ENCODE measurements at regions not wholly inside any gene's neighbourhood (a gene's known extent, or its start where the extent isn't known, plus 50 kb on each side); places are given as distances from the start of the nearest gene placed in this dataset.

DNA sequence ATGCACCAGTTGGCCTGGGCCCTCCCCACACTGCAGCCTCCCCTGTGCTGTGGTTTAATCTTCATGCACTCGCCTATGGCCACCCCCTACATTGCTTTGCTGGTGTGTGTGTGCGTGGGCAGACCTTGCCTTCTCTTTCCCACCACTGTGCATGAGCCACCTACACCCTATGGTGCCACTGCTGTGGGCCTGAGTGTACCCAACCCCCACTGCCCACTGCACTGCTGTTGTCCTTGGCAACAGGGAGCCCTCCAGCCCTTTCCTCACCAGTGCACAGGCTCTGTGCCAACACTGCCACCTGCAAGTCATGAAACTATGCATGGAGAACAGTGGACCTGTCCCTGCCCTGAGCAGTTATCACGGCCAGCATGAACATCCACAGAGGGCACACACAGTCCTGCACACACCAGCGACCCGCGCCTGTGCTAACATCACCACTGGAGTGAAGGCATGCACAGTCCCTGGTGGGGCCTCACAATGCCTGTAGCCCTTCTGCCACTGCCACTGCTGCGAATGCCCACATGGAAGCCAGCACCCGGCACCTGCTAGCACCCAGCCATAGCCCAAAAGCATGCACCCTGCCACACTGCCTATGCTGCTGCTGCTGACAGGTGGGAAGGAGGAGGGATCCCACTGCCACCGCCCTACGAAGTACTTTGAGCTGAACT lies 237.8 kb upstream of the ARSJ start:
- H3K27ac ChIP-seq, result no peak overlapping the region
- no peak for TF ChIP-seq ZFX (IDR thresholded peaks at IDR 0.05)
- TF ChIP-seq, protein P1, sequence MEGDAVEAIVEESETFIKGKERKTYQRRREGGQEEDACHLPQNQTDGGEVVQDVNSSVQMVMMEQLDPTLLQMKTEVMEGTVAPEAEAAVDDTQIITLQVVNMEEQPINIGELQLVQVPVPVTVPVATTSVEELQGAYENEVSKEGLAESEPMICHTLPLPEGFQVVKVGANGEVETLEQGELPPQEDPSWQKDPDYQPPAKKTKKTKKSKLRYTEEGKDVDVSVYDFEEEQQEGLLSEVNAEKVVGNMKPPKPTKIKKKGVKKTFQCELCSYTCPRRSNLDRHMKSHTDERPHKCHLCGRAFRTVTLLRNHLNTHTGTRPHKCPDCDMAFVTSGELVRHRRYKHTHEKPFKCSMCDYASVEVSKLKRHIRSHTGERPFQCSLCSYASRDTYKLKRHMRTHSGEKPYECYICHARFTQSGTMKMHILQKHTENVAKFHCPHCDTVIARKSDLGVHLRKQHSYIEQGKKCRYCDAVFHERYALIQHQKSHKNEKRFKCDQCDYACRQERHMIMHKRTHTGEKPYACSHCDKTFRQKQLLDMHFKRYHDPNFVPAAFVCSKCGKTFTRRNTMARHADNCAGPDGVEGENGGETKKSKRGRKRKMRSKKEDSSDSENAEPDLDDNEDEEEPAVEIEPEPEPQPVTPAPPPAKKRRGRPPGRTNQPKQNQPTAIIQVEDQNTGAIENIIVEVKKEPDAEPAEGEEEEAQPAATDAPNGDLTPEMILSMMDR (conservative IDR thresholded peaks at IDR 0.05), result no peak

DNA sequence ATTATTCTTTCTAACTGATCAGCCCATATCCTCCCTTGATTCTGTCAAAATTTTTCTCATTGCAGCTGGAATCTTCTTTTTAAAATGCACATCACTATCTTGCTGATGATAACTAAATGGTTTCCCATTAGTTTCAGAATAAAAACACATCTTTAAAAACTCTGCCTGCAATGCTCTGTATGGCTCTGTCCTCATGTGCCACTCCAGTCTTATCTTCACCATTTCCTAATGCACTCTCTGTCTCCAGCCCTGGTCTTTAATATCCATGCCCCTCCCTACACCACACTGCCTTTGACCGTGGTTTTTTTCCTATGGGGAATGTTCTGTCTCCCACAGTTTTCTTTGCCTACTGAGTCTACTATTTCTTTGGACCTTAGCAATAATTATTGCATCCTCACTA lies 244.1 kb upstream of the ARSJ start:
- TF ChIP-seq, protein P1 (conservative IDR thresholded peaks at IDR 0.05), result no peak
- TF ChIP-seq ZFX (IDR thresholded peaks at IDR 0.05), result no peak
- no peak overlapping the region for H3K27ac ChIP-seq

DNA sequence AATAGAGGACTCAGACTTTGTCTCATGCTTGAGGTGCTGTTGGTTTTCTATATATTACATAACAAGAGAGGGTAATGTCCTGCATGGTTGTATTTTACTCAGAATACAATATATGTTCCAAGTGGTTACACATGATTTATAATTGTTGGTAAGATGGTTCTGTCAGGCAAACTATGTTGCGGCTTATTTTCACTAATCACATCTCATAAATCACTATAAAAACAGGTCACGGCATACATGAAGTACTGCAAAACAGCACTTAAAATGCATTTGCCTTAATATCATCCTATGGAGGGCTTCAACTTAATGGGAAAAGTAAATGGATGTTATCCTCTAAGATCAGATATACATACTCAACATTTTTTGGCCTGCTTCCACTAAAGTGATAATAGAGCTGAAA lies 246.0 kb upstream of the ARSJ start:
- TF ChIP-seq, protein P1 (conservative IDR thresholded peaks at IDR 0.05), result no peak
- TF ChIP-seq ZFX (IDR thresholded peaks at IDR 0.05), result no peak
- H3K27ac ChIP-seq, result no peak overlapping the region

DNA sequence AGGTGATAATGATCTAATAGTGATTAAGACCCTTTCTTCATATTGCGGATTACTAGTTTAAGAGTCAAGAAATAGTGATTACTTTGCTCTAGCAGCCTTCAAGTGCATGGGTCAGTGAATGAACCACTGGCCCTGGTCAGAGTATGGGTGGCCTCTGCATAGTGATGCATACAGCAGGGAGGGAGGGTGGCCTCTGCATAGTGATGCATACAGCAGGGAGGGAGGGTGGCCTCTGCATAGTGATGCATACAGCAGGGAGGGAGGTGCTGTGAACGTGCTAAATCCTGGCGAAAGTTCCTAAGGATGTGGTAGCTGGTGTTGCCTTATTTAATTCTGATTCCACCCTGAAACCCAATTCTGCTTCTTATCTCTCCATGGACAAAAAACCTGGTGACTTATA lies 246.7 kb upstream of the ARSJ start:
- TF ChIP-seq ZFX (IDR thresholded peaks at IDR 0.05), result no peak
- TF ChIP-seq, protein P1 (conservative IDR thresholded peaks at IDR 0.05), result no peak
- no peak overlapping the region for H3K27ac ChIP-seq

DNA sequence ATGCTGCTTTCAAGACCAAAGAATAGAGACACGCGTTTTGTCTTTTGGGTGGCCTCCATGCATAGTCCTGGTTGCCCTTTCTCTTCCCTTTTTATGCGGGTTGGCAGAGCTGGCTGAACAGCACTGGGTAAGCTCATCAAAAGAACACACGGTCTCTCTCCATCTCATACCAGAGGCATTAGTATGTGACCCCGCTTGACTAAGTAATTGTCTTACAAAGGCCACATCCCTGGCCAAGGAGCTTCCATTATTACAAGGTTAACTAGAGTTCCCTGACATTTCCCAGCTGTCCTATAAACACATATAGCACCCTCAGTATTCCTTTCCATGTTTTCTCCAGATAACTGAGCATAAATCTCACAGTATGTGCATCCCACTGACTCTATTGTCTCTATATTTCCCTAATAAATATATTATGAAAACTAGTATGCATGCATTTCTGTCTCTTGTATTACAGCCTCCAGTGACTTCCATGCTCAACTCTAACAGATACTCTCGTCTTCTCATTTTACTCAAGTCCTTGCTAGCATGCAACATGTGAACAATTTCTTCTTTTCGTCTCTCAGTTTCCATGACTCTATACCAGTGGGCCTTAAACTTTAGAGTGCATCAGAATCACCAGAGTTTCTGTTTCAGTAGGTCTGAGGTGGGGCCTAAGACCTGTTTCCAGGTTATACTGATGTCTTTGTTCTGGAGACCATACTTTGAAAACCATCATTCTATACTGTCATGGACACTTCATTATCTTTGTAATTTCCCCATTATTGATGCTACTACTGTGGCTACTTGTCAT lies 247.7 kb upstream of the ARSJ start:
- H3K27ac ChIP-seq, result no peak overlapping the region
- TF ChIP-seq, protein P1 (conservative IDR thresholded peaks at IDR 0.05), result no peak
- TF ChIP-seq ZFX (IDR thresholded peaks at IDR 0.05), result no peak

DNA sequence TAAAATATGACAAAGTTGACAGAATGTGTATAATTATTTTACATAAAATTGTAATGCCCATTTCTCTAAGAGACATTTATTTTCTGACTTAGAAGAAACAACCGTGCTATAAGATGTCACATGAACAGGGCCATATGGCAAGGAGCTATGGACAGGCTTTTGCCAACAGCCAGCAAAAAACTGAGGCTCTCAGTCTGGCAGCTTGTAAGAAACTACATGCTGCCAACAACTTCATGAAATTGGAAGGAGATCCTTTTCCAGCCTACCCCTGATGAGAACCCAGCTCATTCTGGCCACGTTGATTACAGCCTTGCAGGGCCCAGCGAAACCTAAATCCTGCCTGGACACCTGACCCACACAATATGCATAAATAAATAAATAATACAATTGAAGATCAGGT lies 250.3 kb upstream of the ARSJ start:
- no peak overlapping the region for H3K27ac ChIP-seq
- no peak for TF ChIP-seq ZFX (IDR thresholded peaks at IDR 0.05)
- TF ChIP-seq, protein P1 (conservative IDR thresholded peaks at IDR 0.05), result no peak

DNA sequence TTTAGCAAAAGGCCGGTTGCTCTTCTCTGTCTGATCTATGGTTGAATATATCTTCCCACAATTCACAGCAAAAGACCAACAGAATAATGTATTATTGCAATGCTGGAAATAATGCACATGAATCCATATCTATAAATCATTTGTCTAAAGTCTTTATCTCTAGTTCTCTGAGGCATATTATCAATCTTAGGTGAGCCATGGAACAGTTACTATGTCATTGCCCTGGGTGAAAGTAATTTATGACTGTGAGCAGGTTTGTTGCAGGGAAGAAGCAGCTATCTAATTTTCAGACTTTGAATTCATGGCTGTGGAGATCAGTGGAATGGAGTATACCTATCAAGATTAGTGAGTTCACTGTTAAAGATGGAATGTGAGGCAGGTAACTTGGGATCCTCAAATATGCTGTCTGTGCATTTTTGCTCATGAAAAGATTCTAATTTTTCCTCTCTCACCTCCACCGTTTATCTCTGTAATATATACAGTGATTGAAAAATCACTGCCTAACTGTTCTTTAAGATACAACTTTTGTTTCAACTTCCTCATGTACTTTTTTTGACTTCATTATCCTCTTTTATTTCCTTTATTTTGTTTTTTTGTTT lies 256.8 kb upstream of the ARSJ start:
- H3K27ac ChIP-seq, result no peak overlapping the region
- TF ChIP-seq, protein P1 (conservative IDR thresholded peaks at IDR 0.05), result no peak
- TF ChIP-seq ZFX (IDR thresholded peaks at IDR 0.05), result no peak
